Endothelial cell of umbilical vein (primary cell): ENCODE measurements at regions not wholly inside any gene's neighbourhood (a gene's known extent, or its start where the extent isn't known, plus 50 kb on each side); places are given as distances from the start of the nearest gene placed in this dataset.

ENCODE experiments used
- BruUV-seq: library from RNA; stranded (reverse); fragments of 400-500 nt; replicated peaks from 2 replicates; lab custom pipeline; 2021; lab: Mats Ljungman, UMichigan
- CTCF ChIA-PET: fragments of 300-600, 350-600 bp; sonication (Branson Sonifier 250); formaldehyde crosslinking; loops from one replicate; lab custom pipeline; 2021; ENCODE audit warnings: antibody characterized with exemption, inconsistent platforms; lab: Charles Lee
- POLR2A ChIA-PET: fragments of 300-600, 350-600 bp; sonication (Branson Sonifier 250); formaldehyde crosslinking; loops from one replicate; lab custom pipeline; 2021; ENCODE audit warnings: antibody characterized with exemption, inconsistent platforms; lab: Charles Lee
- DNase-seq: peaks from one replicate; pipeline ENCODE4 v3.0.0-alpha.2; 2011; ENCODE audit warnings: low read depth, low spot score
- FAIRE-seq: peaks from 2 replicates; lab custom pipeline; 2011; peaks lifted over from hg19 to GRCh38; lab: Jason Lieb, UNC
- H2AFZ ChIP-seq: 2 replicates; pipeline ENCODE4 v1.6.0; 2012; ENCODE audit warnings: low read depth, low read length, control low read depth, inconsistent platforms
- H3K27ac ChIP-seq: 2 replicates; pipeline ENCODE4 v1.5.1; 2011; ENCODE audit warnings: low read depth, mild to moderate bottlenecking, control low read depth, low read length, moderate library complexity; ENCODE audit not compliant: insufficient read depth
- H3K27me3 ChIP-seq, 2 experiments: 2 replicates each; pipeline versions ENCODE4 v1.6.0 to v1.6.1; 2011; ENCODE audit warnings: low read length in 2 of 2, mixed read lengths in 1 of 2; ENCODE audit not compliant: control insufficient read depth in 2 of 2, insufficient read depth in 2 of 2
- H3K36me3 ChIP-seq, 2 experiments: 2 replicates in 1 of 2; 3 replicates in 1 of 2; pipeline ENCODE4 v1.5.1; 2011; ENCODE audit warnings: low read length in 2 of 2, mild to moderate bottlenecking in 1 of 2, moderate library complexity in 1 of 2; ENCODE audit not compliant: control insufficient read depth in 2 of 2, insufficient read depth in 2 of 2; ENCODE audit errors: extremely low read depth in 1 of 2
- H3K4me1 ChIP-seq: 3 replicates; pipeline ENCODE4 v1.5.1; 2011; ENCODE audit warnings: mild to moderate bottlenecking, low read length; ENCODE audit not compliant: control insufficient read depth, insufficient read depth; ENCODE audit errors: extremely low read depth
- H3K4me2 ChIP-seq: 2 replicates; pipeline ENCODE4 v1.6.1; 2011; ENCODE audit warnings: low read length, control low read depth, mixed read lengths; ENCODE audit not compliant: insufficient read depth
- H3K4me3 ChIP-seq, 3 experiments: fragments of 200-600 bp in 1 of 3; sonication (generic), shearing (Covaris generic) in 1 of 3; replicated peaks in 1 of 3; 2 replicates each; pipeline ENCODE4 v1.5.1; 2011 to 2016; ENCODE audit warnings: control low read depth in 3 of 3, low read length in 3 of 3, mild to moderate bottlenecking in 2 of 3, inconsistent platforms in 1 of 3, low read depth in 1 of 3, moderate library complexity in 1 of 3; ENCODE audit not compliant: insufficient read depth in 1 of 3
- H3K79me2 ChIP-seq: 2 replicates; pipeline ENCODE4 v1.6.0; 2012; ENCODE audit warnings: low read length, inconsistent platforms; ENCODE audit not compliant: control insufficient read depth, insufficient read depth
- H3K9ac ChIP-seq: replicated peaks from 2 replicates; pipeline ENCODE3; 2011; ENCODE audit warnings: low read length, control low read depth; ENCODE audit not compliant: insufficient read depth; ENCODE audit errors: extremely low read depth
- H3K9me1 ChIP-seq: replicated peaks from 3 replicates; pipeline ENCODE4 v1.6.0; 2011; ENCODE audit warnings: mild to moderate bottlenecking, low read length; ENCODE audit not compliant: control insufficient read depth, insufficient read depth; ENCODE audit errors: extremely low read depth
- H3K9me3 ChIP-seq: replicated peaks from 2 replicates; pipeline ENCODE4 v1.5.1; 2012; ENCODE audit warnings: low read length, inconsistent platforms; ENCODE audit not compliant: control insufficient read depth, insufficient read depth
- H4K20me1 ChIP-seq: replicated peaks from 2 replicates; pipeline ENCODE3; 2011; ENCODE audit warnings: mild to moderate bottlenecking, low read length; ENCODE audit not compliant: control insufficient read depth, insufficient read depth; ENCODE audit errors: extremely low read depth
- EZH2 ChIP-seq: IDR thresholded peaks from 2 replicates; pipeline ENCODE4 v1.6.1; 2012; ENCODE audit warnings: borderline replicate concordance, low read depth, mild to moderate bottlenecking, moderate library complexity, low read length, inconsistent platforms; ENCODE audit not compliant: severe bottlenecking
- FOS ChIP-seq: IDR thresholded peaks from 2 replicates; pipeline ENCODE4 v1.6.1; 2011; ENCODE audit warnings: mild to moderate bottlenecking, low read length, moderate library complexity, borderline replicate concordance; ENCODE audit not compliant: insufficient read depth
- GATA2 ChIP-seq: IDR thresholded peaks from 2 replicates; pipeline ENCODE4 v1.7.0; 2011; ENCODE audit warnings: low read depth, mild to moderate bottlenecking, moderate library complexity, mixed read lengths, low read length; ENCODE audit not compliant: insufficient read length, insufficient read depth
- JUN ChIP-seq: IDR thresholded peaks from 2 replicates; pipeline ENCODE4 v1.6.1; 2011; ENCODE audit warnings: borderline replicate concordance, low read depth; ENCODE audit not compliant: insufficient read length, insufficient read depth
- MYC ChIP-seq: IDR thresholded peaks from one replicate; pipeline ENCODE4 v1.6.1; 2011; ENCODE audit warnings: mild to moderate bottlenecking, low read depth, low read length
- POLR2A ChIP-seq: IDR thresholded peaks from 2 replicates; pipeline ENCODE4 v1.6.1; 2012; ENCODE audit warnings: low read depth, mild to moderate bottlenecking, control low read depth, low read length
- POLR2AphosphoS5 ChIP-seq: IDR thresholded peaks from 2 replicates; pipeline ENCODE4 v1.6.1; 2012; ENCODE audit warnings: low read depth, mild to moderate bottlenecking, control low read depth, low read length, moderate library complexity; ENCODE audit not compliant: insufficient read depth
- dilution Hi-C: fragments of 300-500 bp; cut with MboI; formaldehyde crosslinking; loops from one replicate; pipeline ENCODE4 v1.15.0; 2019; ENCODE audit warnings: low sequenced_read_pairs; ENCODE audit not compliant: extremely low pct_ligation_motif_present
- intact Hi-C: fragments of 100-400 bp; cut with micrococcal nuclease; formaldehyde crosslinking; loops from one replicate; pipeline ENCODE4 v1.10.0; 2022
- TF ChIP-seq, protein P1 (sequence below): IDR thresholded peaks from 2 replicates; pipeline ENCODE4 v1.6.1; 2011; ENCODE audit not compliant: insufficient read depth, insufficient read length
- TF ChIP-seq, protein P2 (sequence below), 2 donors: IDR thresholded peaks; 1 replicate in 1 of 2; 2 replicates in 1 of 2; pipeline ENCODE4 v1.5.1; 2011; ENCODE audit warnings: low read length in 2 of 2, mild to moderate bottlenecking in 2 of 2, moderate library complexity in 2 of 2, control low read depth in 1 of 2, inconsistent platforms in 1 of 2, low read depth in 1 of 2; ENCODE audit not compliant: insufficient read depth in 1 of 2; ENCODE audit errors: extremely low read depth in 1 of 2

DNA sequence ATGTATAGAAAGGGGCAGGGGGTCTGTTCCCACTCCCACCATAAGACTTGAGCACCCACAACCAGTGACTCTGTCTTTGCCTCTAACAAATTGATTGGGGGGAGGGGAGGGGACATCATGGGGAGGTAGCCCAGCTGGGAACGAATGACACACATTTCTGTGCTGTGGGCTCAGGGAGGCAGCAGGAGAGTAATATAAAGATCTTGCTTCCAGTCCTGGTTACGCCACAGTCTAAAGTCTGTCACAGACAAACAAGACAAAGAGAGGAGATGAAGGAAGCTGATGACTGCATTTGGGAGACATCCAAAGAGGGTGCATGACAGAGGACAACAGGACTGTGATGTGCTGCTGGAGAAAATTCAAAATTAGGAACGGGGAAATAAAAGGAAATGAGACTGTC, 153.9 kb downstream of the ACTR3B start:
- no peaks in the 10 kb centered on the region for H3K4me1 ChIP-seq
- BruUV-seq: no TSS peak
- no peak for TF ChIP-seq POLR2A
- TF ChIP-seq GATA2: no peak
- TF ChIP-seq MYC: no peak
- TF ChIP-seq EZH2: no peak
- TF ChIP-seq POLR2AphosphoS5: no peak
- no peak for TF ChIP-seq JUN
- TF ChIP-seq, protein P1, sequence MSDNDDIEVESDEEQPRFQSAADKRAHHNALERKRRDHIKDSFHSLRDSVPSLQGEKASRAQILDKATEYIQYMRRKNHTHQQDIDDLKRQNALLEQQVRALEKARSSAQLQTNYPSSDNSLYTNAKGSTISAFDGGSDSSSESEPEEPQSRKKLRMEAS: no peak
- TF ChIP-seq FOS: no peak
- TF ChIP-seq, protein P2, sequence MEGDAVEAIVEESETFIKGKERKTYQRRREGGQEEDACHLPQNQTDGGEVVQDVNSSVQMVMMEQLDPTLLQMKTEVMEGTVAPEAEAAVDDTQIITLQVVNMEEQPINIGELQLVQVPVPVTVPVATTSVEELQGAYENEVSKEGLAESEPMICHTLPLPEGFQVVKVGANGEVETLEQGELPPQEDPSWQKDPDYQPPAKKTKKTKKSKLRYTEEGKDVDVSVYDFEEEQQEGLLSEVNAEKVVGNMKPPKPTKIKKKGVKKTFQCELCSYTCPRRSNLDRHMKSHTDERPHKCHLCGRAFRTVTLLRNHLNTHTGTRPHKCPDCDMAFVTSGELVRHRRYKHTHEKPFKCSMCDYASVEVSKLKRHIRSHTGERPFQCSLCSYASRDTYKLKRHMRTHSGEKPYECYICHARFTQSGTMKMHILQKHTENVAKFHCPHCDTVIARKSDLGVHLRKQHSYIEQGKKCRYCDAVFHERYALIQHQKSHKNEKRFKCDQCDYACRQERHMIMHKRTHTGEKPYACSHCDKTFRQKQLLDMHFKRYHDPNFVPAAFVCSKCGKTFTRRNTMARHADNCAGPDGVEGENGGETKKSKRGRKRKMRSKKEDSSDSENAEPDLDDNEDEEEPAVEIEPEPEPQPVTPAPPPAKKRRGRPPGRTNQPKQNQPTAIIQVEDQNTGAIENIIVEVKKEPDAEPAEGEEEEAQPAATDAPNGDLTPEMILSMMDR (IDR thresholded peaks at IDR 0.05; ENCODE audit: extremely low read depth in 1 of 2, insufficient read depth in 1 of 2, low read depth in 1 of 2, low read length in 2 of 2): no peak
- H3K9me1 ChIP-seq: no peaks in the 10 kb centered on the region
- H2AFZ ChIP-seq: no peak overlapping the region
- intact Hi-C loops: no loop called here
- H3K4me3 ChIP-seq: no peak overlapping the region
- H3K27ac ChIP-seq: no peak overlapping the region
- no peaks in the 10 kb centered on the region for H3K79me2 ChIP-seq
- no peak overlapping the region for H3K4me2 ChIP-seq
- ChIA-PET CTCF (no interaction called here), POLR2A (no interaction called here)
- dilution Hi-C loops: no loop called here
- H3K9me3 ChIP-seq: peaks cover 2% of the 10 kb centered on the region
- no peak for FAIRE-seq
- no peaks in the 10 kb centered on the region for H3K36me3 ChIP-seq
- H4K20me1 ChIP-seq: no peaks in the 10 kb centered on the region
- no peak overlapping the region for H3K9ac ChIP-seq
- DNase-seq: no peak
- no peaks in the 10 kb centered on the region for H3K27me3 ChIP-seq
